MCF 10A (cell line): ENCODE measurements at regions not wholly inside any gene's neighbourhood (a gene's known extent, or its start where the extent isn't known, plus 50 kb on each side); places are given as distances from the start of the nearest gene placed in this dataset.

Experiments used
- BruUV-seq: library from RNA; stranded (reverse); fragments of 400-500 nt; replicated peaks from 2 replicates; lab custom pipeline; 2021; lab: Mats Ljungman, UMichigan
- CTCF ChIA-PET: fragments of 300-600 bp; sonication (Branson Sonifier 250); formaldehyde crosslinking; extraction: SDS; loops from one replicate; lab custom pipeline; 2021; ENCODE audit warnings: antibody characterized with exemption, inconsistent platforms; lab: Yijun Ruan, JAX
- POLR2A ChIA-PET: fragments of 300-600, 350-650 bp; sonication (Branson Sonifier 250); formaldehyde crosslinking; extraction: SDS; loops from one replicate; lab custom pipeline; 2020; ENCODE audit warnings: antibody characterized with exemption, inconsistent platforms; lab: Yijun Ruan, JAX
- DNase-seq: peaks from one replicate; pipeline ENCODE4 v3.0.0-alpha.2; 2018; ENCODE audit not compliant: unreplicated experiment
- H3K27ac Mint-ChIP-seq: one replicate; pipeline ENCODE4 v1.8.0; 2022; ENCODE audit warnings: mild to moderate bottlenecking, low read depth, mixed read lengths; ENCODE audit not compliant: unreplicated experiment
- H3K27me3 Mint-ChIP-seq: one replicate; pipeline ENCODE4 v1.8.0; 2022; ENCODE audit warnings: mixed read lengths; ENCODE audit not compliant: insufficient read depth, unreplicated experiment
- H3K36me3 Mint-ChIP-seq: one replicate; pipeline ENCODE4 v1.8.0; 2022; ENCODE audit warnings: mild to moderate bottlenecking, moderate library complexity, mixed read lengths; ENCODE audit not compliant: insufficient read depth, unreplicated experiment
- H3K4me1 Mint-ChIP-seq: one replicate; pipeline ENCODE4 v1.8.0; 2022; ENCODE audit warnings: mixed read lengths; ENCODE audit not compliant: insufficient read depth, unreplicated experiment
- H3K4me3 Mint-ChIP-seq: one replicate; pipeline ENCODE4 v1.8.0; 2022; ENCODE audit warnings: mild to moderate bottlenecking, moderate library complexity, mixed read lengths; ENCODE audit not compliant: unreplicated experiment
- H3K9me3 Mint-ChIP-seq: one replicate; pipeline ENCODE4 v1.8.0; 2022; ENCODE audit warnings: mixed read lengths; ENCODE audit not compliant: unreplicated experiment
- CTCF ChIP-seq: fragments of 200-600 bp; IDR thresholded peaks from one replicate; pipeline ENCODE4 v1.8.0; 2022; ENCODE audit warnings: antibody characterized with exemption, mild to moderate bottlenecking; ENCODE audit not compliant: unreplicated experiment
- intact Hi-C: fragments of 100-400 bp; cut with micrococcal nuclease; formaldehyde crosslinking; loops from 2 replicates; pipeline ENCODE4 v1.14.1; 2022

GRCh38 chr7:112638675-112639400, 151.4 kb downstream of the TMEM168 start:
- no peak for DNase-seq
- H3K9me3 Mint-ChIP-seq = peaks cover 10% of the 10 kb centered on the region
- ChIA-PET POLR2A (no interaction called here), CTCF (interaction anchor here (0.8 to 1.0 kb wide), 2 partner anchors 24 to 230 kb away, joined by 3 to 9 read pairs; no protein-coding TSS in a partner anchor)
- no peak overlapping the region for H3K4me3 Mint-ChIP-seq
- TF ChIP-seq CTCF = no peak
- H3K36me3 Mint-ChIP-seq = no peaks in the 10 kb centered on the region
- intact Hi-C loops = no loop called here
- no TSS peak for BruUV-seq
- H3K27me3 Mint-ChIP-seq = no peaks in the 10 kb centered on the region
- H3K27ac Mint-ChIP-seq = no peak overlapping the region
- H3K4me1 Mint-ChIP-seq = no peaks in the 10 kb centered on the region

- no peak overlapping the region for H3K4me3 Mint-ChIP-seq
- no peak overlapping the region for H3K27ac Mint-ChIP-seq
- ChIA-PET CTCF (interaction anchor here (0.7 kb wide), 1 partner anchor 41 kb away, joined by 3 read pairs; no protein-coding TSS in a partner anchor), POLR2A (no interaction called here)
- no peak for DNase-seq
- H3K27me3 Mint-ChIP-seq = no peaks in the 10 kb centered on the region
- TF ChIP-seq CTCF = no peak
- no TSS peak for BruUV-seq
- no peaks in the 10 kb centered on the region for H3K36me3 Mint-ChIP-seq
- no peaks in the 10 kb centered on the region for H3K4me1 Mint-ChIP-seq
- peaks cover 18% of the 10 kb centered on the region for H3K9me3 Mint-ChIP-seq
- intact Hi-C loops = no loop called here
Measured at GRCh38 chr7:112640685-112641084, 149.5 kb downstream of the TMEM168 start.

- no peak overlapping the region for H3K27ac Mint-ChIP-seq
- H3K4me1 Mint-ChIP-seq = no peaks in the 10 kb centered on the region
- H3K4me3 Mint-ChIP-seq = no peak overlapping the region
- ChIA-PET POLR2A (no interaction called here), CTCF (no interaction called here)
- no peaks in the 10 kb centered on the region for H3K27me3 Mint-ChIP-seq
- intact Hi-C loops = no loop called here
- no peak for TF ChIP-seq CTCF
- no TSS peak for BruUV-seq
- peaks cover 38% of the 10 kb centered on the region for H3K9me3 Mint-ChIP-seq
- H3K36me3 Mint-ChIP-seq = no peaks in the 10 kb centered on the region
- no peak for DNase-seq
Measured at GRCh38 chr7:112646783-112647182, 143.4 kb downstream of the TMEM168 start.

- no TSS peak for BruUV-seq
- H3K36me3 Mint-ChIP-seq = no peaks in the 10 kb centered on the region
- CTCF ChIA-PET = interaction anchor here (0.8 kb wide), 1 partner anchor 55 kb away, joined by 4 read pairs; no protein-coding TSS in a partner anchor
- no peak for TF ChIP-seq CTCF
- intact Hi-C loops = no loop called here
- POLR2A ChIA-PET = no interaction called here
- H3K4me1 Mint-ChIP-seq = no peaks in the 10 kb centered on the region
- peak overlapping the region; percentile 50 for H3K27ac Mint-ChIP-seq
- H3K4me3 Mint-ChIP-seq = no peak overlapping the region
- no peaks in the 10 kb centered on the region for H3K27me3 Mint-ChIP-seq
- peaks cover 38% of the 10 kb centered on the region for H3K9me3 Mint-ChIP-seq
- DNase-seq = no peak
Measured at GRCh38 chr7:112648781-112649180, 141.4 kb downstream of the TMEM168 start.
